HG03432 (cell line): ENCODE measurements at regions not wholly inside any gene's neighbourhood (a gene's known extent, or its start where the extent isn't known, plus 50 kb on each side); places are given as distances from the start of the nearest gene placed in this dataset.
"Not testable (repeated sequence)": the region's sequence is repeated elsewhere in the genome, so short reads cannot be mapped to it uniquely, and the experiment has no call there.

Experiments
- ATAC-seq: cut with Tn5 transposase; IDR thresholded peaks from one replicate; pipeline ENCODE4 v1.9.1; 2021; ENCODE audit warnings: mild to moderate bottlenecking, moderate library complexity; ENCODE audit not compliant: unreplicated experiment

DNA sequence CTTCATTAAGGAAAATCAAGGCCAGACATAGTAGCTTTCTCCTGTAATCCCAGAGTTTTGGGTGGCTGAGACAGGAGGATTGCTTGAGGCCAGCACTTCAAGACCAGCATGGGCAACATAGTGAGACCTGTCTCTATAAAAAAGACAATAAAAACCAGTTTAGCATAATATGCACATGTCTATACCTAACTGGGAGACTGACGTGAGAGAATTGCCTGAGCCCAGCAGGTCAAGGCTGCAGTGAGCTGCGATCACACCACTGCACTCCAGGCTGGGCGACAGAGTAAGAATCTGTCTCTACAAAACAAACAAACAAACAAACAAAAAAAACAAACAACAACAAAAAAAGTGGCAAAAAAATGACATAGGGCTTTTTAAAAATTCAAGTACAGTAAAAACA is 820.8 kb downstream of the MTRR start:
- no peak for ATAC-seq

GRCh38 chr5:8691221-8691620 is 822.3 kb downstream of the MTRR start:
- no peak for ATAC-seq

- ATAC-seq = no peak
These were observed 824.4 kb downstream of the MTRR start for GRCh38 chr5:8693341-8693844.

DNA sequence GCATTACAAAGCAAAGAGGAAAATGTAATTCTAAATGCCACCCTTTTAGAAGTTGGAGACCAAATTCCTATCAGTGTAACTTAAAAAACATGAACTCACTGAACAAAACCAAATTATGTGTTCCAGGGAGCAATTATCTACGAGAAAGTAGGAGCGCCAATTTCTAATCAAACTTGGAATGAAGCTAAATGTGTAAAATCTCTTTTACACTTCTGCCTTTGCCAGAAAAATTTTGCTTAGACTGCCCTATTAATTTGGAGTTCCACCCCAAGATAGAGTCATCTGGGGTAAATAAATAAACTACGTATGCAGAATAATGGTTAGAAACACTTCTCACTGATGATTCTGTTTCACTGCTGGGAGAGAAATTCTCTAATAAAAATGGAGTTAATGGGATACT is 825.6 kb downstream of the MTRR start:
- no peak for ATAC-seq

- no peak for ATAC-seq
These were observed 827.2 kb downstream of the MTRR start for GRCh38 chr5:8695902-8696845.

DNA sequence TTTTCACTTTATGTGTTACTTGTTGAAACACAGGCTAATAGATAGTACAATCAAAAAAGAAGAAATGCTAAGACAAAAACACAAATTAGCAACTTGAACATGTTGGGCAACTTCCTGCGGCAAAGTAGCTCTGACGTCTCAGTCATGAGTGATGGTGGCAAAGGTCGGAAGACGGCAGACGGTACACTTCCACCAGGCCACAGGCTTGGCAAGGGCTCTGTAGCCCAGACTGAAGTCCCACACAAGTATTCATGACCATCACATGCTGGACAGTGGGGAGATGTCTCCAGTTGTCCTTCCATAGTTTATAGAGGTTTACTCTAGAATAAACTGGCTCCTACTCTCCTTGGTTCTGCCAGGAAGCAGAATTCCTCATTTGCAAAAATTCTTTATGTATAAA is 831.3 kb downstream of the MTRR start:
- no peak for ATAC-seq

- ATAC-seq = no peak
These were observed 831.7 kb downstream of the MTRR start for GRCh38 chr5:8700671-8701070.

GRCh38 chr5:8701251-8701650 is 832.3 kb downstream of the MTRR start:
- no peak for ATAC-seq

- no peak for ATAC-seq
These were observed 835.4 kb downstream of the SEMA5A start for GRCh38 chr5:8710426-8710930.

GRCh38 chr5:8714198-8714597 is 831.7 kb downstream of the SEMA5A start:
- no peak for ATAC-seq

GRCh38 chr5:8714861-8715260 is 831.0 kb downstream of the SEMA5A start:
- ATAC-seq = no peak

- no peak for ATAC-seq
These were observed 826.1 kb downstream of the SEMA5A start for GRCh38 chr5:8719796-8720195.

DNA sequence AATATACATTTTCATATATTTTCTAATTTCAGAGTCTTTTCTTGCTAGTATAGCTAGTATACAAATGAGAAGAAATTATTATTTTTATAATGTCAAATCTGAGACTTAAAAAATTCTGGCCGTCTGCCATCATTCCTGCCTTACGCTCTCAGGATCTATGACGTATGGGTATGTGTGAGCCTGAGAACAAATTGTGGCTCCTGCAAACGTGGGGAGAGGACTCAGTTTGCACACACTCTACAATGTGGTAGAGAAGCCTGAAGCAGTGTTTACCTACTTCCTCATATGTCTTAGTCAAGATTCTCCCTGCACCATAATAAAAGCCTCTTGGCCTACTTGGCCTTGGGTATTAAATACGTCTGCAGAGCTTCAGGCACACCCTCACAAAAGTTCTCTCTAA is 825.4 kb downstream of the SEMA5A start:
- no peak for ATAC-seq

DNA sequence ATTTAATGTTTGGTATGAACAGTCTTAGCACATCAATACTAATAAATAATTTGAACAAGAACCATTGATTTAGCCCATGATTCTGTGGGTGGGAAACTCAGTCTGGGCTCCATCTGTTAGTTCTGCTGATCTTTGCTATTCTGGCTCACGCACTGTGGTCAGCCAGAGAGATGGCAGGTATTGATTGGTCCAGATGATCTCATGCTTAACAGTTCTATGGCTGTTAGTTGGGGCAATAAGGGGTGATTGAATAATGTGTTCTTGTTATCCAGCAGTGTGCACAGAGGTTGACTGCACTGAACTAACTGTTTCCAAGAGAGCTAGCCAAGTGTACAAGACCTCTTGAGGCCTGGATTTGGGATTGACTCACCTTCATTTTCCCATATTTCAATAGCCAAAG is 824.3 kb downstream of the SEMA5A start:
- ATAC-seq = no peak

- ATAC-seq = no peak
These were observed 819.4 kb downstream of the SEMA5A start for GRCh38 chr5:8726383-8727036.

- ATAC-seq = no peak
These were observed 818.5 kb downstream of the SEMA5A start for GRCh38 chr5:8727396-8727795.

- ATAC-seq = no peak
These were observed 816.4 kb downstream of the SEMA5A start for GRCh38 chr5:8729437-8729836.

DNA sequence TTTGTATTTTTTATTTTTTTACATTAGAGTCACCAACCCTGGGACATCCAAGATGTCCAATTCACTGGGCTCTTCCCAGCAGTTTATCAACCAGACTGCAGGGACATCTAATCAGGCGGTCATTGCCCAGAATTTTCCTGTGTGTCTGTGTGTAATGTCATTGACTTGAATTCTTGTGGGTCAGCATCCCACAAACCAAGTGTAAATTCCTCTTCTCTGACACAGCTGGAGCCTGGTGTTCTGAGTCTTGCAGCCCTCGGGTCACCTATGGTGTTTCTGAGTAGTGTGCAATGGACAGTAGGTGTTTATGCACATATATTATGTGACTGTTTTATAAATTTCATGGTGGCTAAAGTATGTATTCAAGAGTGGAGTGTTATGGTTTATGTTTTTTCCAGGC is 815.7 kb downstream of the SEMA5A start:
- ATAC-seq = no peak

GRCh38 chr5:8731110-8731509 is 814.8 kb downstream of the SEMA5A start:
- not testable (repeated sequence) for ATAC-seq

GRCh38 chr5:8740595-8740994 is 805.3 kb downstream of the SEMA5A start:
- ATAC-seq = no peak

GRCh38 chr5:8749556-8749955 is 796.3 kb downstream of the SEMA5A start:
- no peak for ATAC-seq

GRCh38 chr5:8750100-8750499 is 795.8 kb downstream of the SEMA5A start:
- ATAC-seq = no peak
